HG02981 (cell line): ENCODE measurements at regions not wholly inside any gene's neighbourhood (a gene's known extent, or its start where the extent isn't known, plus 50 kb on each side); places are given as distances from the start of the nearest gene placed in this dataset.
"Not testable (repeated sequence)": the region's sequence is repeated elsewhere in the genome, so short reads cannot be mapped to it uniquely, and the experiment has no call there.

Experiments
- ATAC-seq: cut with Tn5 transposase; IDR thresholded peaks from one replicate; pipeline ENCODE4 v1.9.1; 2021; ENCODE audit warnings: mild to moderate bottlenecking, moderate library complexity; ENCODE audit not compliant: unreplicated experiment

GRCh38 chr7:110413038-110413437 is 677.9 kb upstream of the LRRN3 start:
- ATAC-seq = no peak

- ATAC-seq = no peak
These were observed 673.3 kb upstream of the LRRN3 start for GRCh38 chr7:110417611-110418010.

- ATAC-seq = no peak
These were observed 672.2 kb upstream of the LRRN3 start for GRCh38 chr7:110418659-110419280.

GRCh38 chr7:110420788-110421187 is 670.1 kb upstream of the LRRN3 start:
- no peak for ATAC-seq

GRCh38 chr7:110421490-110422241 is 669.3 kb upstream of the LRRN3 start:
- ATAC-seq = no peak

- no peak for ATAC-seq
These were observed 658.8 kb upstream of the LRRN3 start for GRCh38 chr7:110432061-110432553.

- ATAC-seq = not testable (repeated sequence)
These were observed 652.0 kb upstream of the LRRN3 start for GRCh38 chr7:110438926-110439325.

- ATAC-seq = peak; percentile 59
These were observed 648.5 kb upstream of the LRRN3 start for GRCh38 chr7:110442381-110442837.

GRCh38 chr7:110446658-110447057 is 644.3 kb upstream of the LRRN3 start:
- ATAC-seq = no peak

GRCh38 chr7:110448918-110449317 is 642.0 kb upstream of the LRRN3 start:
- no peak for ATAC-seq

- no peak for ATAC-seq
These were observed 636.2 kb upstream of the LRRN3 start for GRCh38 chr7:110454713-110455112.

- no peak for ATAC-seq
These were observed 629.3 kb upstream of the LRRN3 start for GRCh38 chr7:110461621-110462020.

GRCh38 chr7:110470420-110470819 is 620.5 kb upstream of the LRRN3 start:
- no peak for ATAC-seq

GRCh38 chr7:110472419-110472818 is 618.5 kb upstream of the LRRN3 start:
- not testable (repeated sequence) for ATAC-seq

- ATAC-seq = no peak
These were observed 610.0 kb upstream of the LRRN3 start for GRCh38 chr7:110480964-110481363.

GRCh38 chr7:110483553-110483952 is 607.4 kb upstream of the LRRN3 start:
- no peak for ATAC-seq

GRCh38 chr7:110484356-110484755 is 606.6 kb upstream of the LRRN3 start:
- no peak for ATAC-seq

- no peak for ATAC-seq
These were observed 604.4 kb upstream of the LRRN3 start for GRCh38 chr7:110486549-110486948.

GRCh38 chr7:110502888-110503465 is 588.0 kb upstream of the LRRN3 start:
- no peak for ATAC-seq

- no peak for ATAC-seq
These were observed 583.6 kb upstream of the LRRN3 start for GRCh38 chr7:110507369-110507768.

- no peak for ATAC-seq
These were observed 583.1 kb upstream of the LRRN3 start for GRCh38 chr7:110507832-110508231.
